Kidney capillary endothelial cell (primary cell): ENCODE measurements at regions not wholly inside any gene's neighbourhood (a gene's known extent, or its start where the extent isn't known, plus 50 kb on each side); places are given as distances from the start of the nearest gene placed in this dataset.
"Not testable (repeated sequence)": the region's sequence is repeated elsewhere in the genome, so short reads cannot be mapped to it uniquely, and the experiment has no call there.

Source experiments
- DNase-seq: peaks from one replicate; pipeline ENCODE4 v3.0.0-alpha.2; 2018; ENCODE audit warnings: low spot score

- DNase-seq = no peak
Measured at GRCh38 chr12:63508543-63508942, 159.8 kb downstream of the DPY19L2 start.

GRCh38 chr12:63499567-63499966, 168.7 kb downstream of the DPY19L2 start:
- no peak for DNase-seq

- DNase-seq = no peak
Measured at GRCh38 chr12:63498239-63498638, 170.1 kb downstream of the DPY19L2 start.

- no peak for DNase-seq
Measured at GRCh38 chr12:63496654-63497053, 171.6 kb downstream of the DPY19L2 start.

GRCh38 chr12:63495974-63496373, 172.3 kb downstream of the DPY19L2 start:
- DNase-seq = no peak

- not testable (repeated sequence) for DNase-seq
Measured at GRCh38 chr12:63493357-63493756, 174.9 kb downstream of the DPY19L2 start.

GRCh38 chr12:63480186-63480585, 188.1 kb downstream of the DPY19L2 start:
- no peak for DNase-seq

GRCh38 chr12:63470161-63470560, 198.1 kb downstream of the DPY19L2 start:
- no peak for DNase-seq

GRCh38 chr12:63467951-63468350, 200.3 kb downstream of the DPY19L2 start:
- no peak for DNase-seq

GRCh38 chr12:63457857-63458256, 210.4 kb downstream of the DPY19L2 start:
- DNase-seq = no peak

GRCh38 chr12:63457428-63457827, 210.9 kb downstream of the DPY19L2 start:
- DNase-seq = no peak

- no peak for DNase-seq
Measured at GRCh38 chr12:63450816-63451215, 217.5 kb downstream of the DPY19L2 start.

- no peak for DNase-seq
Measured at GRCh38 chr12:63450334-63450733, 218.0 kb downstream of the DPY19L2 start.

GRCh38 chr12:63445224-63445880, 222.9 kb downstream of the DPY19L2 start:
- DNase-seq = no peak

GRCh38 chr12:63440048-63440447, 228.2 kb downstream of the DPY19L2 start:
- no peak for DNase-seq

GRCh38 chr12:63434384-63434783, 233.9 kb downstream of the DPY19L2 start:
- not testable (repeated sequence) for DNase-seq

- DNase-seq = not testable (repeated sequence)
Measured at GRCh38 chr12:63427969-63428368, 240.3 kb downstream of the DPY19L2 start.

- not testable (repeated sequence) for DNase-seq
Measured at GRCh38 chr12:63427029-63427428, 241.3 kb downstream of the DPY19L2 start.

- no peak for DNase-seq
Measured at GRCh38 chr12:63424671-63425070, 243.6 kb downstream of the DPY19L2 start.

GRCh38 chr12:63423839-63424238, 244.5 kb downstream of the DPY19L2 start:
- no peak for DNase-seq

GRCh38 chr12:63420206-63420644, 248.1 kb downstream of the DPY19L2 start:
- peak; percentile 48 for DNase-seq

GRCh38 chr12:63419154-63419553, 249.1 kb downstream of the DPY19L2 start:
- no peak for DNase-seq

GRCh38 chr12:63416788-63417187, 251.5 kb downstream of the DPY19L2 start:
- DNase-seq = no peak

GRCh38 chr12:63415357-63415756, 252.9 kb downstream of the DPY19L2 start:
- no peak for DNase-seq
